ENCODE measurements at regions not wholly inside any gene's neighbourhood (a gene's known extent, or its start where the extent isn't known, plus 50 kb on each side); places are given as distances from the start of the nearest gene placed in this dataset.

GRCh38 chr13:22211876-22212275 is 541.0 kb downstream of the FGF9 start:
- no peak for TF ChIP-seq CTCF (IDR thresholded peaks at IDR 0.05; ENCODE audit: control extremely low read depth in 1 of 3, insufficient read depth in 1 of 3, low read depth in 1 of 3, low read length in 3 of 3)
- TF ChIP-seq JUND (IDR thresholded peaks at IDR 0.05; ENCODE audit: low read length), result no peak
- no peak for TF ChIP-seq EGR1 (IDR thresholded peaks at IDR 0.05; ENCODE audit: borderline replicate concordance, low read depth, low read length)
- no peak for TF ChIP-seq EZH2 (IDR thresholded peaks at IDR 0.05; ENCODE audit: low read depth, low read length, severe bottlenecking)
- TF ChIP-seq POLR2AphosphoS5 (IDR thresholded peaks at IDR 0.05; ENCODE audit: low read depth, low read length), result no peak
- no peak for TF ChIP-seq HDAC6 (IDR thresholded peaks at IDR 0.05; ENCODE audit: low read depth, low read length)
- TF ChIP-seq YY1 (IDR thresholded peaks at IDR 0.05; ENCODE audit: low read depth, low read length), result no peak
- no peak for TF ChIP-seq RAD21 (IDR thresholded peaks at IDR 0.05 in 1 of 2, conservative IDR thresholded peaks at IDR 0.05 in 1 of 2; ENCODE audit: low read depth in 2 of 2, low read length in 2 of 2)
